ENCODE measurements at regions not wholly inside any gene's neighbourhood (a gene's known extent, or its start where the extent isn't known, plus 50 kb on each side); places are given as distances from the start of the nearest gene placed in this dataset.

- TF ChIP-seq CTCF (IDR thresholded peaks at IDR 0.05; ENCODE audit: poor library complexity) (no peak), EZH2 (IDR thresholded peaks at IDR 0.05; ENCODE audit: borderline replicate concordance) (no peak)
Observed at GRCh38 chr17:14459955-14460354, 159.1 kb downstream of the HS3ST3B1 start.

All from hepatocyte (in vitro differentiated cells).